Hippocampal formation (tissue), 2 donors: ENCODE measurements at regions not wholly inside any gene's neighbourhood (a gene's known extent, or its start where the extent isn't known, plus 50 kb on each side); places are given as distances from the start of the nearest gene placed in this dataset.
"Not testable (repeated sequence)": the region's sequence is repeated elsewhere in the genome, so short reads cannot be mapped to it uniquely, and the experiment has no call there.

Source experiments
- DNase-seq, 2 donors: peaks; one replicate each; lab custom pipeline; 2025; lab: John Stamatoyannopoulos, UW

GRCh38 chr2:235219048-235219447 lies 267.2 kb downstream of the SH3BP4 start:
- no peak for DNase-seq

- no peak for DNase-seq
Measured at GRCh38 chr2:235220331-235220730, 268.5 kb downstream of the SH3BP4 start.

GRCh38 chr2:235223011-235223410 lies 270.8 kb upstream of the AGAP1 start:
- DNase-seq, result no peak

- DNase-seq, result no peak
Measured at GRCh38 chr2:235224410-235224809, 269.4 kb upstream of the AGAP1 start.

GRCh38 chr2:235225261-235225660 lies 268.6 kb upstream of the AGAP1 start:
- no peak for DNase-seq

GRCh38 chr2:235227590-235227989 lies 266.3 kb upstream of the AGAP1 start:
- DNase-seq, result no peak

- DNase-seq, result not testable (repeated sequence)
Measured at GRCh38 chr2:235228422-235228821, 265.4 kb upstream of the AGAP1 start.

GRCh38 chr2:235229236-235229635 lies 264.6 kb upstream of the AGAP1 start:
- no peak for DNase-seq

- no peak for DNase-seq
Measured at GRCh38 chr2:235230821-235231601, 262.8 kb upstream of the AGAP1 start.

- DNase-seq, result no peak
Measured at GRCh38 chr2:235232449-235233433, 261.1 kb upstream of the AGAP1 start.

- peak in 1 of 2 donors; percentile 19 for DNase-seq
Measured at GRCh38 chr2:235234736-235235135, 259.1 kb upstream of the AGAP1 start.

- no peak for DNase-seq
Measured at GRCh38 chr2:235235977-235236767, 257.7 kb upstream of the AGAP1 start.

- DNase-seq, result peak in 1 of 2 donors; percentile 70
Measured at GRCh38 chr2:235238537-235238936, 255.3 kb upstream of the AGAP1 start.

- no peak for DNase-seq
Measured at GRCh38 chr2:235240574-235240973, 253.3 kb upstream of the AGAP1 start.

GRCh38 chr2:235244255-235245220 lies 249.3 kb upstream of the AGAP1 start:
- no peak for DNase-seq

GRCh38 chr2:235247001-235247400 lies 246.8 kb upstream of the AGAP1 start:
- no peak for DNase-seq

- no peak for DNase-seq
Measured at GRCh38 chr2:235255693-235256092, 238.2 kb upstream of the AGAP1 start.

GRCh38 chr2:235257590-235257989 lies 236.3 kb upstream of the AGAP1 start:
- no peak for DNase-seq

GRCh38 chr2:235262750-235263149 lies 231.1 kb upstream of the AGAP1 start:
- DNase-seq, result no peak

GRCh38 chr2:235263205-235264120 lies 230.4 kb upstream of the AGAP1 start:
- DNase-seq, result peak; percentile 47 to 56
